GM19238 (cell line): ENCODE measurements at regions not wholly inside any gene's neighbourhood (a gene's known extent, or its start where the extent isn't known, plus 50 kb on each side); places are given as distances from the start of the nearest gene placed in this dataset.
"Not testable (repeated sequence)": the region's sequence is repeated elsewhere in the genome, so short reads cannot be mapped to it uniquely, and the experiment has no call there.

Source experiments
- DNase-seq: peaks from one replicate; pipeline ENCODE4 v3.0.0; 2011; ENCODE audit warnings: low spot score; ENCODE audit not compliant: insufficient read length

DNA sequence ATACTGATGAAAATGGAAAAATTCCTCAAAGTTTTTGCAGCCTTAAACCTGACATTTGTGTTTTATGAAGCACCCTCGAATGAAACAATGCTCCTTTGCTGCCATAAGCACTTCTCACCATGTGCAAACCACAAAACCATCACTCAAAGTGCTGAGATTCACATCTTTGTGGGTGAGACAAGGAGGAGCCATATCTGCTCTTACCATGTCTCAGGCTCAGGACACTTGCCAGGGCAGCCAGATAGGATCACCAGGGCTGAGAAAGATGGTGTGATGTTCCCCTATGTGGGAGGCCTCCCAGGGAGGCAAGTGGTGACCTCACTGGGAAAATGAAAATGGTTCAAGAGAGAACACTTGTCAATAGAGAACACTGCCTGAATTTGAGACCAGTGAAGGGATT, 120.4 kb downstream of the CCDC34 start:
- no peak for DNase-seq

DNA sequence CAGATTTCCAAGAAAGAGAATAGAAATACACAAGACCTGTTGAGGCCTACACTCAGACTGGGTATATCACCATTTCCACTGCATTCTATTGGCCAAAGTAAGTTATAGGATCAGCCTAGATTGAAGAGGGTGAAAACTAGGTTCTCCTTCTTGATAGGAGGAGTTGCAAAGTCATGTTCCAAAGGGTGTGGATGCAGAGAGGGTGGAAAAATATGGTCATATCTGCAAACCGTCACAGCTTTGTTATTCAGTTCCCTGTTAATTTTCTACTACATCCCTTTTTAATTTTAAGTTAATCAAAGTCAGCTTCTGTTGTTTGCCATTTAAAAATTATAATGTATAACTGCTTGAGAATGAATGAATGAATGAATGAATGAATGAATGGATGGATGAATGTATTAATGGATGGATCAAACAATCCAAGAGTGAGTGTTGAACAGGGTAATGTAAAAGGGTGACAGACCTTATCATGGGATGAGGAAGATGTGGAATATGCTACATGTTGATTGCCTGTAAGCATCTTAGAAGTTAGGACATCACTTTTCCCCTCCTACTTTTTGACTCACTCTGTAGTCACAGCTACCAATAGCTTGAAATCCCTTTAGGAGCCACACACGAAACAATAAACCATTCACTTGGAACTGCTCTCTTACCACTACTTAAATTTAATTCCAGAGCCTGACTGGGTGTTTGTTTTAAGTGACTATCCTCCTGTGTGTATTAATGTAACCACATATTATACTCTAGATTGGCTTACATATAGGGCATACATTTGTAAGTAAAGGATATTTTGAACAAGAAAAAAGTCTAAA, 121.5 kb downstream of the CCDC34 start:
- DNase-seq = no peak

DNA sequence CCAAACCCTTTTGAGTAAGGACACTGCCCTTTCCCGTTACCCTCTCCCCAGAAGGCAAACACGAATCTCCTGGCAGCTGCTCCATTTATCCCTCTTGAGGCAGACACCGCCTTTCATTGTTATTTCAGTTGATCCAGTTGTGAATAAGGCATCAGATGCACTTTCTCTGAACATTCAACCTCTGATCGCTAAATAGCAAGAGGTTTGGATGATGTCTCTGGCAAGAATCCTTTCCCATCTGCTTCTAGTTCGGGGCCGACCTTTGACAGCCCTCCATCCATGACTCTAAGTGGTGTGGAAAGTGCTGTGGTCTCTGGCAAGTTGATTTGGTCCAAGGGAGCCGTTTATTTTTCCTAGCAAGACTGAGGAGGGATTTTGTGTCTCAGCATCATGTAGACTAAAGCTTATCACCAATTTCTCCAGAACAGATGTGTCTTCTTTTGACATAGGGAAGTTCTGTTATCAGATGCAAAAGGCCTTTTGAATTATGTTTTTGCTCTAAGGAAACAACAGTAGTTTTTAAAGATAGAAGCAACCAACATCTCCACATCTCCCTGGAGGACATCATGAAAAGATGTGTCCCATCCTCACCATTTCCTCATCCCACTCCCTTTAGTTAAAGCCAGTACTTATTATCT, 123.6 kb downstream of the CCDC34 start:
- no peak for DNase-seq

GRCh38 chr11:27238811-27239210, 124.2 kb downstream of the CCDC34 start:
- DNase-seq = no peak

DNA sequence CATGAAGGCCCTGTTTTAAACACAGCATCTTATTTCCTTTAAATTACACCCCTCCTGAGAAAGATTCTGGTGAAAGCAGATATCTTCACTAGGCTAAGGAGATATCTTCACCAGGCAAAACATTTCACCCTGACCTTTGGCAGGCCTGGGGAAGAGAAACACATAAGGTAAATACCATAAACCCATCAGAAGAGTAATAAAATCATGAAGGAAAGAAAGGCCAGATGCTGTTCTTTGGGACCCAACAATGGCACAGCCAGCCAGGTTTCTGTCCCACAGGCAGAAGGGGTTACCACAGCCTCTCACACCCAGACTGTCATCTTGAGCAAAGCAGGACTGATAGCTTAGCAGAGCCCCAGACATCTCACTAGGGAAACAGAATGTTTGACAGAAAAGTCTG, 125.4 kb downstream of the CCDC34 start:
- DNase-seq = no peak

GRCh38 chr11:27234961-27235360, 128.1 kb downstream of the CCDC34 start:
- DNase-seq = no peak

GRCh38 chr11:27234043-27234668, 128.9 kb downstream of the CCDC34 start:
- peak; percentile 12 for DNase-seq

DNA sequence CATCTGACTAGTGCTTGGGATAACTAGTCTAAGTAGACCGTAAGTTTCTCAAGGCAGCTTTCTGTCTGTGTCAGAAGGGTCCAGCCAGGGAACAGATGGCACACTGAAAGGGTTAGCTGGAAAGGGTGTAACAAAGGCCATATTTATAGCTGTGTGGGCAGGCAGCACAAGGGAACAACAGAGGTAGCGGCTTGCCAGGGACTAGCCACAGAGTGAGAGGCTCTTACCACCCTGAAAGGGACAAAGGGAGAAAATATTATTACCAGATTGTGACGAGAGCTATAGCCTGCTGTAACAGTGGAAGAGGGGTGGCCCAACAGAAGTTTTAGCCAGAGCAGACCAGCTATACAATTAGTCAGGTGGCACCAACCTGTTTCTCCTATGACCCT, 129.4 kb downstream of the CCDC34 start:
- DNase-seq = no peak

DNA sequence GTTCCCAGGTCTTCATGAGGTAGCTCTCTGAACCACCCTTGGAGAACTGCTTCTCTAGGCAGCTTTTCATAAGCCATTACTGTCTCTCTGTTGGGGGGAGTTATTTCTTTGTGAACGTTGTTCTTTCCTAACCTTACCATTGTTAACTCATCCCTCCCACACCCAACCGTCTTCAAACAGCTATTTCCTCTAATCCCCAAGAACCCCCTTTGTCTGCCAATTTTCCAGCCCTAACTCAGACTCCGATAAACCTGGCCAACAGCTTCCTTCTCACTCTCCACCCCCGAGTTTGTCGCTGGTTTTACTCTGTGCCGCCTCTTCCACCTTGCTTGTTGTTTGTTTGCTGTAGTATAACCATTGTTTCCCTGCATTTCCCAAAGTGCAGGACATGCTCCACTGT, 131.5 kb downstream of the CCDC34 start:
- no peak for DNase-seq

DNA sequence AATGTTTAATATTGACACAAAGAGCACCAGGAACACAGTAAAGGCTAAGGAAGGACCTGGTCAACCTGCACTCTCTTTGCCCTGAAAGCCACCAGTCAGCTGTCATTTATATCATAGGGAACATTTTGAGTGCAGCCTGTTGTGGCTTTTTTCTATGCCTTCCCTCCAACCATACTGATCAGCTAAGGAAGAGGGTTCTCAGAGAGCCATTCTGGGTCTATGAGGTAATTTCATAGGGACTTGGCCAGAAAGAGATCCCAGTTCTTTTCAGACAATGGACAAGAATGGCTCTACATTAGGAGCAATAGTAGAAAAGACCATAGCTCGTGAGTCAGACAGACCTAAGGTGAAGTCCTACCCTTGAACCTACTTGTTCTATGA, 132.8 kb downstream of the CCDC34 start:
- DNase-seq = no peak

GRCh38 chr11:27229511-27230191, 133.4 kb downstream of the CCDC34 start:
- DNase-seq = no peak

- no peak for DNase-seq
Observed at GRCh38 chr11:27228906-27229290, 134.1 kb downstream of the CCDC34 start.

DNA sequence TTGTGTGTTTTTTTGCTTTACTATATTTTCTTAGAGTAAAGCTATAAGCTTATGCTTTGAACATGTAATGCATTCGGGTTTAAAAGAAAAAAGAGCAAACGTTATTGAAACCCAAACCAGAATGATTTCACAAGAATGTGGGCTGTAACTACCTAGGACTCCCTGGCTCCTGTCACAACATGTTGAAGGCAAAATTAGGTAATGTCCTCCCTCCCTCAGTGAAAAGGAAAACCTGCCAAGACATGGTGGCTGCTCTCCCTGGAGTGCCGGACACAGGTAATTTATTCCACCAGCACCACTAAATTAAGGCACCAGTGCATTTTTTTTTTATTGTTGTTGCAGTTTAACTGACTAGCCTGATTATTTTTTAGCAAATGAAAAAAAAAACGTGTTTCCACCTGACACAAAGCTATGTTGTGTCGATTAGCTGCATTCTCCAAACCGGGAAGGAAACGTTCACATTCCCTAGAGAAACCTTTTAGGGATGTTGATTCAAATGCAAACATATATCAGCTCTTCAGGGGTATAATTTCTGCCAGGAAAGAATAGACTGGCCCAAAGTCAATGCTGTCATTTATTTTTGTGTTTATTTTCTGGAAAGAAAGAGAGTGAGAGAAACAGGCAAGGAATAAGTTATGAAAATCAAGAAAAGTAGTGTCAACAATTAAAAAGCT, 134.6 kb downstream of the CCDC34 start:
- DNase-seq = no peak

GRCh38 chr11:27227736-27228135, 135.3 kb downstream of the CCDC34 start:
- DNase-seq = no peak

GRCh38 chr11:27219487-27220039, 143.5 kb downstream of the CCDC34 start:
- not testable (repeated sequence) for DNase-seq

DNA sequence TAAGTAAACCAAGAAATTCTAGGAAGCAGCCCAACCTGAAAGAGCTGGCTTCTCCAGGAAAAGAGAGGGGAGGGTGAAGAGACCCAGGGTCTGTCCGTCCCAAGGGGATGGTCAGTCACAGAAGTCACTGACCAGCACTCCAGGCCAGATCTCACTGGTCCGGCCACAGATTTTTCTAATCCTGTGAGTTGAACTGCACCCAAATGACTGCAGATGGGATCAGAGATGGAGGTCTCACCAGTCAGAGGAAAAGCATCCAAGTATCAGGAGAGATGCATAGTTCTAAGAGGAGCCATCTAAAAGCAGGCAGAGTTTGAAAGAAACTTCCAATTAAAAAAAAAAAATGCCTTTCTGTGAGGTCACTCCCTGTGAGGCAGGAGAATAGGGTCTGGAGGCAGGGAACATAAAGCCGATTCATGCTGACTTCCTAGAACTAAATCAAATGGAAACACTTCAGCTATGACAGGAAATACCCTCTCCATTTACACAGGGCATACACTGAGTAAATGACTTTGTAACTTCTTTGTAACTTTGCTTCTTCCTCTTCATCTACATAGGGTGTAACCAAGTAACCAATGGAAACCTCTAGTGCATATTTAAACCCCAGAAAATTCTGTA, 144.5 kb downstream of the CCDC34 start:
- no peak for DNase-seq

DNA sequence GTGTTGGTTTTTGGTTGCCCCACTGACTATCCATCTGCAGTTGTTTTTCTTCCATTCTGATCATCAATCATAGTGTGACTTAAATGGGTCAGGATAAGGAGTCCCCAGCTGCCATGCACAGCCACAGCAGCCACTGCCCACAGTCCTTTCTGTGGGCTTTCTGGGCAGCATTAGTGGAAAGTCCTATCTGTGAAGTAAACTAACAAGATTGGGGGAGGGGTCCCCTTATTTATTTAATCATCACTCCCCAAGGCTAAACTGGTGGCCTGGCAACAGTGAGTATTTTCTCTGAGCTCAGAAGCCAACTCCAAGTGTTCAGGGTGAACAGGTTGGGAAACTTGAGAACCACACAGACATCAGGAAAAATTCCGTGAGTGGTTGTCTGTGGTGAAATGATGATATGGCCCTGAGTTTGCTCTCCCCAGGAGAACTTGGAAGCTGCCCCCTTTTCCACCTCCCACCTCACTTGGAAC, 145.0 kb downstream of the CCDC34 start:
- no peak for DNase-seq

GRCh38 chr11:27217496-27217895, 145.5 kb downstream of the CCDC34 start:
- no peak for DNase-seq

DNA sequence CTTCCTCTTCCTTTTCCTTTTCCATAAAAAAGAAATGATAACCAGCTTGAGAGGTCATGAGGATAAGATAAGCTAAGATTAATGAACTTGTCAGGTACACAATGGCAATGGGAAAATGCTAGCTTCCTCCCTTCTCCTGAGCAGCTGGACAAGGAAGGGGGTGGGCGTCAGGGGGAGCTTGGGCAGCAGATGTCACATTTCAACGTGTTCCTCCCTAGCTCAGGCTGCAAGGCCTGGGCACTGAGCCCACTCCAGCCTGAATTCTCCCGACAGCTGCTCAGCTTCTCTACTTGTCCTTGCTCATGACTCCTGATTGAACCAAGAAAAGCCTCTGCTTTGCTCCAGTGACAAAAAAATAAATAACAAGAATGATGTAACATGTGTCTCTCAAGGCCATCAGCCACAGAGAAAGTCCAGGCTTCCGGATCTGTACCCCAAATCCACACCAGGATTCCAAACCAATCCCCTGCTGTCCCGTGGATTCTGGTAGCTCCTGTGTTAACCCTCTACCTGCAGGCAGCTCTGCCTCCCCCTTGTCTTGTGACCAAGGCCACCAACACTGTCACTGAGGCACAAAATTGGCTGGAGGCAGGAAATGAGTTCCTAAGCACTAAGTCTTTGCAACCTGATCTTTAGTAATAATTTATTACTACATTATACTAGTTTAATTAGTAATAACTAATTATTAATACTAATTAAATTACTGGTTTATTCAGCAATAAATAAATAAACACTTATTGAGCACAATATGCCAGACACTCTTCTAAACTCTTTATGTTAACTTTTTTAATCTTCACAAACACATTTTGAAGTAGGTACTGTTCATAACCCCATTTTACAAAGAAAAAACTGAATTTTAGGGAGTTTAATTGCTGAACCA, 146.5 kb downstream of the CCDC34 start:
- no peak for DNase-seq
